ENCODE measurements at regions not wholly inside any gene's neighbourhood (a gene's known extent, or its start where the extent isn't known, plus 50 kb on each side); places are given as distances from the start of the nearest gene placed in this dataset.

DNA sequence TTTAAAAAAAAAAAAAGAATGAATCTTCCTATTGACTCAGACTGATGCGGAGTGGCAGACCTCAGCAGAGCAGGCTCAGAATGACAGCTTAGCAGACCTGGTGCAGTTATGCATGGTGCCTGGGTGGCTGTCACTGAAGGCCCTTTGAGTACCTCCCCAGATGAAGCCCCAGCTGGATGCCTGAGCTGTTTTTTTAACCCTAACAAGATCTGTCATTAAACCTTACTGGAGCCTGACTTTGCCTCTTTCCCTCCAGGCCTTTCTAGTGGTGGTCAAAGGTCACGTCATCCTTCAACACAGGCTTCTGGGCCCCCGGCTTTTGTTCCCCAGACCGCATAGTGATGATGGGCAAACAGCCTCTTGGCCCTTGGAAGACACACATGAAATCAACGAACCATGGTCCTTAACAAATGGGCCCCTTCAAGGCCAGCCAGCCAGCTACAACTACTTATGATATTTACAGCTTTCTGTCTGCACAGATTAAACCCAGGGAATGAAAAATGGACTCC lies 138.3 kb upstream of the CYP1B1 start:
- CTCF ChIA-PET (ENCODE audit: unreplicated experiment): interaction anchor here (0.6 kb wide), 1 partner anchor 99 kb away, joined by 3 read pairs; no protein-coding TSS in a partner anchor
- Histone ChIP-seq H3K9me3 (ENCODE audit: low read length) (no peaks in the 10 kb centered on the region), H3K79me2 (ENCODE audit: insufficient read depth, low read depth, low read length) (no peaks in the 10 kb centered on the region), H2AFZ (ENCODE audit: low read length) (no peak overlapping the region), H3K4me1 (ENCODE audit: insufficient read depth, low read length, poor library complexity, severe bottlenecking) (no peaks in the 10 kb centered on the region), H3K9me2 (ENCODE audit: insufficient read depth, low read length) (no peaks in the 10 kb centered on the region), H3K36me3 (ENCODE audit: insufficient read depth, low read length) (no peaks in the 10 kb centered on the region), H3K27ac (ENCODE audit: low read depth, low read length, poor library complexity, severe bottlenecking) (no peak overlapping the region), H4K20me1 (ENCODE audit: insufficient read depth, low read length) (no peaks in the 10 kb centered on the region), H3K4me2 (ENCODE audit: low read length) (no peak overlapping the region), H3K4me3 (ENCODE audit: low read depth, low read length, poor library complexity, severe bottlenecking) (no peak overlapping the region)
- POLR2A ChIA-PET: interaction anchor here (1.7 kb wide), 1 partner anchor 20 kb away, joined by 4 read pairs; no protein-coding TSS in a partner anchor
- BruUV-seq (replicated peaks): no TSS peak
- DNase-seq (ENCODE audit: low spot score): no peak
- TF ChIP-seq EZH2phosphoT487 (IDR thresholded peaks at IDR 0.05; ENCODE audit: borderline replicate concordance, low read depth, low read length): no peak
- intact Hi-C loops (cut with micrococcal nuclease; ENCODE audit: unreplicated experiment): no loop called here

GRCh38 chr2:38213619-38214167 lies 137.7 kb upstream of the CYP1B1 start:
- H3K9me3 ChIP-seq (ENCODE audit: low read length): no peaks in the 10 kb centered on the region
- H3K79me2 ChIP-seq (ENCODE audit: insufficient read depth, low read depth, low read length): no peaks in the 10 kb centered on the region
- no TSS peak for BruUV-seq (replicated peaks)
- POLR2A ChIA-PET: interaction anchor here (1.7 kb wide), 1 partner anchor 20 kb away, joined by 4 read pairs; no protein-coding TSS in a partner anchor
- no peak overlapping the region for H3K4me2 ChIP-seq (ENCODE audit: low read length)
- TF ChIP-seq CTCF (conservative IDR thresholded peaks at IDR 0.05; ENCODE audit: low read length): no peak
- TF ChIP-seq EZH2phosphoT487 (IDR thresholded peaks at IDR 0.05; ENCODE audit: borderline replicate concordance, low read depth, low read length): no peak
- CTCF ChIA-PET (ENCODE audit: unreplicated experiment): interaction anchor here (0.6 kb wide), 1 partner anchor 98 kb away, joined by 3 read pairs; no protein-coding TSS in a partner anchor
- intact Hi-C loops (cut with micrococcal nuclease; ENCODE audit: unreplicated experiment): no loop called here
- DNase-seq (ENCODE audit: low spot score): no peak
- no peak overlapping the region for H2AFZ ChIP-seq (ENCODE audit: low read length)
- H4K20me1 ChIP-seq (ENCODE audit: insufficient read depth, low read length): no peaks in the 10 kb centered on the region
- no peaks in the 10 kb centered on the region for H3K36me3 ChIP-seq (ENCODE audit: insufficient read depth, low read length)
- H3K4me3 ChIP-seq (ENCODE audit: low read depth, low read length, poor library complexity, severe bottlenecking): no peak overlapping the region
- no peaks in the 10 kb centered on the region for H3K4me1 ChIP-seq (ENCODE audit: insufficient read depth, low read length, poor library complexity, severe bottlenecking)
- H3K27ac ChIP-seq (ENCODE audit: low read depth, low read length, poor library complexity, severe bottlenecking): no peak overlapping the region
- H3K9me2 ChIP-seq (ENCODE audit: insufficient read depth, low read length): no peaks in the 10 kb centered on the region

DNA sequence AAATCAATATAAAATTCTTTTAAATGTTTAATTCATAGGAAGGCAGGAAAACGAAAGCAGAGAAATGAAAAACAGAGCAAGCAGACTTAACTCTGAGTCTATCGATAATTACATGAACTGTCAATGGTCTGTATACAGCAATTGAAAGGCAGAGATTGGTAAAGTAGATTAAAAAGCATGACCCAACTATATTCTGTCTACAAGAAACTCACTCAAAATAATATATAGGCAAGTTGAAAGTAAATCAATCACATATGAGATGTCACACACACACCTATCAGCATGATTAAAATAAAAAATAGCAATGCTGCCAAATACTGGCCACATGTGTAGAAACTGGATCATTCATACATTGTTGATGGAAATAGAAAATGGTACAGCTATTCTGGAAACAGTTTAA lies 136.4 kb upstream of the CYP1B1 start:
- ChIA-PET CTCF (ENCODE audit: unreplicated experiment) (no interaction called here), POLR2A (interaction anchor here (0.6 to 1.7 kb wide), 3 partner anchors 18 to 1801 kb away, joined by 3 to 10 read pairs (median 4); no protein-coding TSS in a partner anchor)
- H3K36me3 ChIP-seq (ENCODE audit: insufficient read depth, low read length): no peaks in the 10 kb centered on the region
- H4K20me1 ChIP-seq (ENCODE audit: insufficient read depth, low read length): no peaks in the 10 kb centered on the region
- H3K27ac ChIP-seq (ENCODE audit: low read depth, low read length, poor library complexity, severe bottlenecking): no peak overlapping the region
- H3K4me1 ChIP-seq (ENCODE audit: insufficient read depth, low read length, poor library complexity, severe bottlenecking): no peaks in the 10 kb centered on the region
- no TSS peak for BruUV-seq (replicated peaks)
- DNase-seq (ENCODE audit: low spot score): no peak
- H3K9me3 ChIP-seq (ENCODE audit: low read length): no peaks in the 10 kb centered on the region
- no peaks in the 10 kb centered on the region for H3K9me2 ChIP-seq (ENCODE audit: insufficient read depth, low read length)
- H3K4me3 ChIP-seq (ENCODE audit: low read depth, low read length, poor library complexity, severe bottlenecking): no peak overlapping the region
- H3K4me2 ChIP-seq (ENCODE audit: low read length): no peak overlapping the region
- H2AFZ ChIP-seq (ENCODE audit: low read length): no peak overlapping the region
- intact Hi-C loops (cut with micrococcal nuclease; ENCODE audit: unreplicated experiment): no loop called here
- no peaks in the 10 kb centered on the region for H3K79me2 ChIP-seq (ENCODE audit: insufficient read depth, low read depth, low read length)
- no peak for TF ChIP-seq CTCF (conservative IDR thresholded peaks at IDR 0.05; ENCODE audit: low read length)
- no peak for TF ChIP-seq EZH2phosphoT487 (IDR thresholded peaks at IDR 0.05; ENCODE audit: borderline replicate concordance, low read depth, low read length)
